Pancreas (tissue), 10 donors: ENCODE measurements at regions not wholly inside any gene's neighbourhood (a gene's known extent, or its start where the extent isn't known, plus 50 kb on each side); places are given as distances from the start of the nearest gene placed in this dataset.

Source experiments
- ATAC-seq, 4 donors: fragments of 200-7000 bp; cut with Tn5 transposase; one replicate each; pipeline versions ENCODE4 v1.8.0 to v1.9.1; 2020; ENCODE audit warnings: mild to moderate bottlenecking in 4 of 4, moderate library complexity in 4 of 4
- DNase-seq, 6 donors: peaks; one replicate each; pipeline ENCODE4 v3.0.0-alpha.2; 2020
- FAIRE-seq: peaks from 2 replicates; lab custom pipeline; 2012; peaks lifted over from hg19 to GRCh38; lab: Jason Lieb, UNC
- H3K27ac ChIP-seq, 4 donors: fragments of 200-600 bp; sonication (generic); 1 replicate in 3 of 4; 2 replicates in 1 of 4; pipeline versions ENCODE4 v1.5.0 to v1.8.0; 2020
- H3K27me3 ChIP-seq, 4 donors: fragments of 200-600 bp; one replicate each; pipeline ENCODE4 v1.8.0; 2021
- H3K36me3 ChIP-seq, 3 donors: fragments of 200-600 bp; sonication (generic) in 1 of 3; one replicate each; pipeline versions ENCODE4 v1.5.0 to v1.8.0; 2020 to 2021
- H3K4me1 ChIP-seq, 3 donors: fragments of 200-600 bp; one replicate each; pipeline ENCODE4 v1.8.0; 2021
- H3K4me3 ChIP-seq, 4 donors: fragments of 200-600 bp; sonication (generic) in 2 of 4; one replicate each; pipeline versions ENCODE4 v1.5.0 to v1.8.0; 2020 to 2021
- H3K9me3 ChIP-seq, 4 donors: fragments of 200-600 bp; one replicate each; pipeline ENCODE4 v1.8.0; 2021
- WGBS, 2 donors: extraction: QIAGEN DNeasy Blood & Tissue Kit; methylation state at CpG; one replicate each; pipeline ENCODE4 v1.1.7; 2013; 5-methylcytosine and 5-hydroxymethylcytosine counted together
- intact Hi-C, 3 donors: fragments of 100-400 bp; cut with DNase I; formaldehyde crosslinking; loops; one replicate each; pipeline versions ENCODE4 v1.11.1 to v1.14.2; 2022
- TF ChIP-seq, protein P1 (sequence below), 4 donors: fragments of 200-600 bp; sonication (generic) in 3 of 4; IDR thresholded peaks; one replicate each; pipeline versions ENCODE4 v1.5.0 to v1.8.0; 2021; ENCODE audit warnings: antibody characterized with exemption in 4 of 4
- donor health status: healthy with polysubstance abuse.
- donor health status: DM: no; HTN: no; CAD: no; lungs with moderate emphysema.
- donor health status: DM: no; HTN: no; CAD: no.
- donor health status: control.
- donor health status: control.
- donor health status: Bipolar disorder and iron deficiency.
- donor health status: DM: yes; HTN: yes; CAD: no.
- donor health status: DM: no; HTN: no; CAD: no.
- donor health status: DM: no; HTN: no; CAD: no.
- donor health status: DM: yes; HTN: yes; CAD: no.

DNA sequence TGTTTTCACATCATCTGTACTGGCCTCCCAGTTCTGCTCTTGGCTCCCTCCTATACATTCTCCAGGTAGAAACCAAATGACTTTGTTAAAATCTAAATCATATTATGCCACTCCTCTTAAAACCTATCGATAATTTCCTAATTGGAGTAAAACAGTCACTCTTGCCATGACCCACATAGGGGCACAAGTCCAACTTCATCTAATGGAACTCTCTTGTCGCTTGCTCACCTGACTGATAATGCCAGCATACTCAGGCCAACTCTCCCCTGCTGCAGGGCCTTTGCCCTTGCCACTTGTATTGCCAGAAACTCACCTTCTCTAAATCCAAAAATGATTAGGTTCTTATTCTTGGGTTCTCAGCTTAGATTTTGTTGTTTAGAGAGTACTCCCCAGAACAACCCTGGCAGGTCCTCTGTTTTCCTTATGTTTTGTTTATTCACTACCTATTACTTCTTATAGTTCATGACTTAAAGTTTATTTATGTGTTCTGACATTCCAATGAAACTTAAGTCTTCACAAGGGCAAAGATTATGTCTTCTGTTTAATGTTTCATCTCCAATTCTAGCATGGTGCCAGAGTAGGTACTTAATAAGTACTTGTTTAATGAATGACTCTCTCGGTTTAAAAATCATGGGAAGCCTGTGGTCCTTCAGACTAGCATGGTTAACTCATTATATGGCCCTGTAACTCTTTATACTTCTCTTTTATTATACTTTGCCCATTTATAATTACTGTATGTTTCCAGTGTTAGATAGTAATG lies 345.9 kb upstream of the SMIM30 start:
- DNase-seq (no peak), ATAC-seq (no peak), FAIRE-seq (no peak)
- Histone ChIP-seq H3K4me1 (no peaks in the 10 kb centered on the region), H3K9me3 (no peaks in the 10 kb centered on the region), H3K27ac (no peak overlapping the region), H3K27me3 (no peaks in the 10 kb centered on the region), H3K4me3 (no peak overlapping the region), H3K36me3 (no peaks in the 10 kb centered on the region)
- intact Hi-C loops = no loop called here
- TF ChIP-seq, protein P1, sequence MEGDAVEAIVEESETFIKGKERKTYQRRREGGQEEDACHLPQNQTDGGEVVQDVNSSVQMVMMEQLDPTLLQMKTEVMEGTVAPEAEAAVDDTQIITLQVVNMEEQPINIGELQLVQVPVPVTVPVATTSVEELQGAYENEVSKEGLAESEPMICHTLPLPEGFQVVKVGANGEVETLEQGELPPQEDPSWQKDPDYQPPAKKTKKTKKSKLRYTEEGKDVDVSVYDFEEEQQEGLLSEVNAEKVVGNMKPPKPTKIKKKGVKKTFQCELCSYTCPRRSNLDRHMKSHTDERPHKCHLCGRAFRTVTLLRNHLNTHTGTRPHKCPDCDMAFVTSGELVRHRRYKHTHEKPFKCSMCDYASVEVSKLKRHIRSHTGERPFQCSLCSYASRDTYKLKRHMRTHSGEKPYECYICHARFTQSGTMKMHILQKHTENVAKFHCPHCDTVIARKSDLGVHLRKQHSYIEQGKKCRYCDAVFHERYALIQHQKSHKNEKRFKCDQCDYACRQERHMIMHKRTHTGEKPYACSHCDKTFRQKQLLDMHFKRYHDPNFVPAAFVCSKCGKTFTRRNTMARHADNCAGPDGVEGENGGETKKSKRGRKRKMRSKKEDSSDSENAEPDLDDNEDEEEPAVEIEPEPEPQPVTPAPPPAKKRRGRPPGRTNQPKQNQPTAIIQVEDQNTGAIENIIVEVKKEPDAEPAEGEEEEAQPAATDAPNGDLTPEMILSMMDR (IDR thresholded peaks at IDR 0.05) = no peak
- 45 to 49% methylated on average over 3 of the region's 3 CpGs for WGBS, 2 donors

DNA sequence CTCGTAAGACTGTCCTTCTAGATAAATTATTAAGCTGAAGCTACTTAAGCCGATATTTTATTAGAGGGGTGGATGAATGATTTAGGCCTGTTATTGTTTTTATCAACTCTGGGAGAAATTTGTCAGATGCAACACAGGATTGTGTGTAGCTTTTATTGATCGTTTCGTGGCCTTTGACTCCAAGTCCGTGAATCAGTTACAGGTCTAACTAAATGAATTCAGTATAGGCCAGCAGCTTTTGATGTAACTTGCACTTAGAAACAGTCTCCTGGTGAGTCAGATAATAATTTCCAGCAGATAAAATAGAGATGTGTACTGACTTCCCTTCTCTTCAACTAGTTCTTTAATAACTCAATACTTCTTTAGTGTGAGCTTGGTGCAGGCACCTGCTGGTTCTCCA lies 341.7 kb upstream of the SMIM30 start:
- DNase-seq (peak in 2 of 6 donors; percentile 13 to 24), ATAC-seq (peak; percentile 53 to 92 (median 76)), FAIRE-seq (no peak)
- Histone ChIP-seq H3K4me3 (no peak overlapping the region), H3K27me3 (no peaks in the 10 kb centered on the region), H3K9me3 (no peaks in the 10 kb centered on the region), H3K36me3 (no peaks in the 10 kb centered on the region), H3K4me1 (no peaks in the 10 kb centered on the region), H3K27ac (no peak overlapping the region)
- TF ChIP-seq, protein P1 (IDR thresholded peaks at IDR 0.05) = no peak
- intact Hi-C loops = no loop called here
- WGBS, 2 donors = 24 to 39% methylated on average over 5 of the region's 5 CpGs

DNA sequence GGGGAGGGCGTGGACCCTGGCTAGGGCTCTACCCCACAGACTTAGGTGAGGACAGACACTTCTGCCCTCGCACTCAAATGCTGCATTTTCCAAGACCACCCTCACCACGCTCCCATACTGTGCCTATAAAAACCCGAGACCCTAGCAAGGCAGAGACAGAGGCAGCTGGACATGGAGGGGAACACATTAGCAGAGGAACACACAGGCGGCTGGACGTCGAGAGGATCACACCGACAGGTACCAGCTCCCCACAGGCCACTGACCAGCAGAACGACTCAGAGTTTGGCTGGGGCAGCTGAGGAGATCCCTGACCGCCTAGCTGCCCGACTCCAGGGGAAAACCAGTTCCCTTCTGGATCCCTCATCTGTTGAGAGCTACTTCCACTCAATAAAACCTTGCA lies 338.2 kb upstream of the SMIM30 start:
- no peak for ATAC-seq

DNA sequence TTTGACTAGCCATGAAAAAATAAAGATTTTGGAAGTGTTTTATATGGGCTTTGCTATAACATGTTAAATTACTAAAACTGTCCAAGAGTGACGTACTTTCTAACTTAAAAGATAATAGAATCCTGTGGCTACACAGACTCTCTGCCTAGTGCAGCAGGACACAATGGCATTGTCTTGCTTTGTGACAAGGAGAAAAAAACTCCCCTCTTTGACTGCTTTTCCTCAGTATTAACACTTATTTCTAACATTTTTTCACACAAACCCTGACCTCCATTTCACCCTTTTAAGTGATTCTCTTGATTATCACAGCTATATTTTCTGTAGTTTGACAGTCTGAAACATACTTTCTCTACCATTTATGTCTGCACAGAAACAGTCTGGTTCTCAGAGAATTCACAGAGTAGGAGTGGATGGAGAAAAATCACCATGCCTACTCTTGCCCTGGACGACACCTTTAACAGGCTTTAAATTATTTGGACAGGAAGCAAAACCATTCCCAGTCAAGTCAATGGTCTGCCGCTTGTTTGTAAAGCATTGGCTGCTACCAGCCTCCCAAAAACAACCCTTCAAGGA lies 336.3 kb upstream of the SMIM30 start:
- intact Hi-C loops = no loop called here
- 55 to 68% methylated on average over 3 of the region's 3 CpGs for WGBS, 2 donors
- Histone ChIP-seq H3K27me3 (no peaks in the 10 kb centered on the region), H3K9me3 (no peaks in the 10 kb centered on the region), H3K27ac (no peak overlapping the region), H3K4me1 (peaks cover 0 to 6% (median 0%) of the 10 kb centered on the region in 3 donors), H3K4me3 (no peak overlapping the region), H3K36me3 (no peaks in the 10 kb centered on the region)
- DNase-seq (no peak), ATAC-seq (no peak), FAIRE-seq (no peak)
- TF ChIP-seq, protein P1 (IDR thresholded peaks at IDR 0.05) = no peak

More for the DNA sequence above, 338.2 kb upstream of the SMIM30 start:
- H3K9me3 ChIP-seq = no peaks in the 10 kb centered on the region
- TF ChIP-seq, protein P1 (IDR thresholded peaks at IDR 0.05) = no peak
- no peaks in the 10 kb centered on the region for H3K27me3 ChIP-seq
- FAIRE-seq (no peak), DNase-seq (no peak)
- H3K4me3 ChIP-seq = no peak overlapping the region
- WGBS, 2 donors = 76 to 96% methylated on average over 11 of the region's 11 CpGs
- peaks cover 0 to 6% (median 0%) of the 10 kb centered on the region in 3 donors for H3K4me1 ChIP-seq
- intact Hi-C loops = no loop called here
- no peaks in the 10 kb centered on the region for H3K36me3 ChIP-seq
- no peak overlapping the region for H3K27ac ChIP-seq

DNA sequence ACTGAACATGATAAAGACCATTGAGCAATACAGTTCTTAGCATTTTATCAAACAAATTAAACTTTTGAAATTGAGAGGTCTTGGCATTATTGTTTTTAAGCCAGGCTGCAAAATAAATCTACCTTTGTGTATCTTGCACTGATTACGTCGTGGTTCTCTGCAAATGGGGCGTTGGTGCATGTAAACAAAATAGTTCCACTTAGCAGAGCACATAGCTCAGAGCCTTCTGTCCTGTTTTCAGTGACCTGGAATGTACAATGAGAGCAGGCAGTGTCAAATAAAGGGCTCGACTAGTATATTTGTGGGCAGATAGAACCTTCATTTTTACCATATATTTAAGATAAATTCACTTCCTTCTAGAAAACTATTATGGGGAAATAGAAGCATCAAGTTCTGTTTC lies 333.9 kb upstream of the SMIM30 start:
- no peak for ATAC-seq
- WGBS, 2 donors = 33 to 37% methylated on average over 4 of the region's 4 CpGs
- no peaks in the 10 kb centered on the region for H3K9me3 ChIP-seq

More for the DNA sequence above, 333.9 kb upstream of the SMIM30 start:
- DNase-seq = no peak
- Histone ChIP-seq H3K36me3 (no peaks in the 10 kb centered on the region), H3K4me3 (no peak overlapping the region), H3K4me1 (peaks cover 0 to 6% (median 0%) of the 10 kb centered on the region in 3 donors), H3K27me3 (no peaks in the 10 kb centered on the region), H3K27ac (no peak overlapping the region)
- FAIRE-seq = no peak
- intact Hi-C loops = no loop called here
- TF ChIP-seq, protein P1 (IDR thresholded peaks at IDR 0.05) = no peak
